Adipocyte (in vitro differentiated cells): ENCODE measurements at regions not wholly inside any gene's neighbourhood (a gene's known extent, or its start where the extent isn't known, plus 50 kb on each side); places are given as distances from the start of the nearest gene placed in this dataset.

Experiments used
- DNase-seq: peaks from one replicate; pipeline ENCODE4 v3.0.0-alpha.2; 2015; ENCODE audit warnings: low read depth
- H3K27me3 ChIP-seq: replicated peaks from 2 replicates; pipeline ENCODE4 v1.7.0; 2013; ENCODE audit warnings: mild to moderate bottlenecking, low read length, moderate library complexity; ENCODE audit not compliant: control insufficient read depth, insufficient read depth
- H3K36me3 ChIP-seq: 2 replicates; pipeline ENCODE4 v1.7.0; 2013; ENCODE audit warnings: low read length, mild to moderate bottlenecking, moderate library complexity; ENCODE audit not compliant: control insufficient read depth, insufficient read depth, severe bottlenecking
- H3K4me1 ChIP-seq: 2 replicates; pipeline ENCODE4 v1.7.0; 2013; ENCODE audit warnings: mild to moderate bottlenecking, low read length, moderate library complexity; ENCODE audit not compliant: control insufficient read depth, insufficient read depth
- H3K4me3 ChIP-seq: 2 replicates; pipeline ENCODE4 v1.7.0; 2013; ENCODE audit warnings: mild to moderate bottlenecking, low read length, moderate library complexity
- H3K9ac ChIP-seq: 2 replicates; pipeline ENCODE4 v1.7.0; 2013; ENCODE audit warnings: mild to moderate bottlenecking, low read length, moderate library complexity
- H3K9me3 ChIP-seq: 2 replicates; pipeline ENCODE4 v1.7.0; 2013; ENCODE audit warnings: mild to moderate bottlenecking, low read length, moderate library complexity; ENCODE audit not compliant: control insufficient read depth

DNA sequence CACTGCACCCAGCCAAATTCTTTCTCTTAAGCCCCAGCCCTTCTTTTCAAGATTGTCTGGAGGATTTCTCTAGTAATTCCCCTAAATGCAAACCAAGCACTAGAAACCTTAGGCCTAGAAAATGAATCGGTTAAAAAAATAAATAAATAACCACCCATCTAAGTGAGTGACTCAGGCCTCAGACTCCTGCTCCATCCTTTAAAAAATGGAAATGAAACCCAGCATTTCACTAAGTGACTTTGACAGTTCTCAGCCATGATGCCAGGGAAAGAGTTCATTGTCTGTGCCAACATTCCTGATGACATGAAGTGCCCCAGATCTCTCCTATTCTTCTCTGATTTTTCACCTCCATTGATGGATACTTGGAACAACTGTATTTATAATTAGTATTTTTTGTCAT, 415.2 kb upstream of the DAB1 start:
- H3K36me3 ChIP-seq = no peaks in the 10 kb centered on the region
- peaks cover 6% of the 10 kb centered on the region for H3K9me3 ChIP-seq
- H3K9ac ChIP-seq = no peak overlapping the region
- peak; percentile 82 for DNase-seq
- H3K4me1 ChIP-seq = peaks cover 8% of the 10 kb centered on the region
- H3K27me3 ChIP-seq = no peaks in the 10 kb centered on the region
- no peak overlapping the region for H3K4me3 ChIP-seq

DNA sequence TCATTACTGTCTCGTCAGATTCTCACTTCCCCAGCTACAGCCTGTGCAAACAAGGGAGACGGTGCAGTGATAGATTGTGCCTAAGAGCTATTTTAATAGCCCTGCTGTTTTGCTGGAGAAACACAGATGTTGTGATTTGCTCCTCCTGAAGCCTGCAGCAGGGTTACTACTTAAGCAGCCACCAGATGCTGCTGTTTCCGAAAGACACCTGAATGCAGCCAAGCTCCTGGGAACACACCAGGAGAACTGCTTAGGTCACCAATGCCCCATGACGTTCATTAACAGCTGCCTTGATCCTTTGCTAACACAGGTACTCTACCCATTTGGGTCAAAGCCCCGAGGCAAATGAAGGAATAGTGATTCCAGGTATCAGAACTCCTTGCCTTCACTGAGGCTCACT, 411.8 kb upstream of the DAB1 start:
- H3K36me3 ChIP-seq = no peaks in the 10 kb centered on the region
- no peaks in the 10 kb centered on the region for H3K9me3 ChIP-seq
- DNase-seq = no peak

DNA sequence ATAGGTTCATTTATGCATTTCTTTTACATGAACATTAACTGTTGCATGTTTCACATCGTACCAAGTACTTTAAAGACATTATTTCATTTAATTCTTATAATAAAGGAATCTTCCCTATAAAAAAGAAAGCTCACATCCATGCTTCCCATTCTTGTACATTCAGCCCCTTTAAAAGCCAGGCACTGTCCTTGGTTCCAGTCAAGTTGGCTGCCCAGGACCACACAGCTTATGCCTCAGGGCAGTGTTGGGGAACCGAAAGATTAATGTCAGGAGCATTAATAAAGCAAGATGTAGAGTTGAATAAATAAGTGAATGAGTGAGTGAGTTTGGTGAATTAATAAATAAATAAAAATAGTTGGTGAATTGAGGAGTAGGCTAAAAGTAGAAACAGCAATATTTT, 409.4 kb upstream of the DAB1 start:
- no peaks in the 10 kb centered on the region for H3K27me3 ChIP-seq
- no peak for DNase-seq
- H3K36me3 ChIP-seq = no peaks in the 10 kb centered on the region
- H3K4me3 ChIP-seq = no peak overlapping the region
- H3K9ac ChIP-seq = no peak overlapping the region
- no peaks in the 10 kb centered on the region for H3K9me3 ChIP-seq
- H3K4me1 ChIP-seq = no peaks in the 10 kb centered on the region

More for the DNA sequence above, 411.8 kb upstream of the DAB1 start:
- no peak overlapping the region for H3K4me3 ChIP-seq
- H3K9ac ChIP-seq = no peak overlapping the region
- H3K4me1 ChIP-seq = no peaks in the 10 kb centered on the region
- H3K27me3 ChIP-seq = no peaks in the 10 kb centered on the region

DNA sequence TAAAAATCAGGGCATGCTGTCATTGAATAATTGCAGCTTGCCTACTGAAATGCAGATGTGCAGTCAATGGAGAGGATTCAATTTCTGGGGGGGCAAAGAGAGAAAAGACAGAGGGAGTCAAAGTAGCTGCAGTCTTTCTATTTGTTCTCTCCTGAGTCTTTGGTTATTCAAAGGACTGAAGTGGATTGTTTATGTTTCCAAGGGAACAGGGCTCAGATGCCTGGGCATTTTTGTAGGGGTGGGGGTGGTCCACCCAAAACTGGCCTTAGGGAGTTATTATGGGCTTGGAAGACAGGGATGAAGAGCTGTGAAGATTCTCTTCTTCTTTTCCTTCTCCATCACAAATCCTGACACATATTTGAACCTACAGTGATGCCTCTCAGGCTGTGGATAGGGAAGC, 408.8 kb upstream of the DAB1 start:
- H3K27me3 ChIP-seq = no peaks in the 10 kb centered on the region
- H3K4me3 ChIP-seq = no peak overlapping the region
- no peak for DNase-seq
- H3K9me3 ChIP-seq = no peaks in the 10 kb centered on the region
- H3K9ac ChIP-seq = no peak overlapping the region
- no peaks in the 10 kb centered on the region for H3K4me1 ChIP-seq
- no peaks in the 10 kb centered on the region for H3K36me3 ChIP-seq

DNA sequence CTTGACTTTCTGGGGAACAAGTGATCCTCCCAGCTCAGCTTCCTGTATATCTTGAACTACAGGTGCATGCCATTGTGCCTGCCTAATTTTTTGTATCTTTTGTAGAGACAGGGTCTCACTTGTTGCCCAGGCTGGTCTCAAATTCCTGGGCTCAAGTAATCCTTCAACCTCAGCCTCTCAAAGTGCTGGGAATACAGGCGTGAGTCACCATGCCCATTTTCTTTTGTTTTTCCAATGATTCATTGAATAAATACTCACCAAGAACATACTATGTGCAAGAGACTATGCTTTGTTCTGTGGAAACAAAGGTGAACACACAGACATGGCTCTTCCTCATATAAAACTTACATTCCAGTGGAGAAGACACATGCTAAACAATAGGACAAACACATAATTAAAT, 407.8 kb upstream of the DAB1 start:
- no peaks in the 10 kb centered on the region for H3K4me1 ChIP-seq
- no peaks in the 10 kb centered on the region for H3K9me3 ChIP-seq
- H3K4me3 ChIP-seq = no peak overlapping the region
- no peaks in the 10 kb centered on the region for H3K36me3 ChIP-seq
- DNase-seq = peak; percentile 24
- H3K27me3 ChIP-seq = no peaks in the 10 kb centered on the region
- H3K9ac ChIP-seq = no peak overlapping the region

DNA sequence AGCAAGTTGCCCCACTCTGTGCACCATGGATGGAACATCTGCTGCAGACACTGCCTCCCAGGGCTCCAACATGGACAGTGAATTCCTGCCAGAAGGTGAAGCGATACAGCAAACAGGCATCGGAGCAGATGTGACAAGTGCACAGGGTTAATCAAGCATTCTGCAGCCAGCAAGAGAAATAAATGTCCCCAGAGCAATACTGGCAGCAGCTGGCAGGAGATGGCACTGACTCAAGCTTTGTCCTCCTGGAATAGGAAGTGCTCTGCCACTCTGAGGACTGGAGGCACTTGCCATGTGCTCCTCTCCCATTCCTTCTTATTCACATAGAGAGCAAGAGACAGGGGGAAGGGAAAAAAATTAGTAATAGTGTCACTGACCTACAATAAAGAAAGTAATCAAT, 402.7 kb upstream of the DAB1 start:
- Histone ChIP-seq H3K4me3 (no peak overlapping the region), H3K36me3 (no peaks in the 10 kb centered on the region), H3K9ac (no peak overlapping the region), H3K4me1 (no peaks in the 10 kb centered on the region), H3K9me3 (no peaks in the 10 kb centered on the region), H3K27me3 (peaks cover 5% of the 10 kb centered on the region)
- DNase-seq = no peak

DNA sequence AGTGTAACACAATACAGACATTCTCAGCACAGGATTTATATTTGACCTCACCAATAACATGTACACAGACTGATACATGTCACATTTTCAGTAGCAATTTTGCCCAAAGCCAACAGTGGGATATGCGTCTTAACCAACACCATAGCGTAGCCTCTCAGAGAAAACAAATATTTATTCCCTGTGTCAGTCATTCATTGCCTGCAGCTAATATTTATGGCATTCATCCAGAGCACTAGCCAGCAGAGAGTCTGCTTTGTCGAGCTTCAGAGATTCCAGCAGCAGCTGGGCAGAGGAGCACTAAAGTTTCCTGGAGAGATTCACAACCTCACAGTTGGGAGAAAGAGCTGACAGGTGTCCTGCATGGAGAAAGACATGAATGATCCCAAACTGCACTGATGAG, 400.7 kb upstream of the DAB1 start:
- no peak overlapping the region for H3K4me3 ChIP-seq
- DNase-seq = peak; percentile 67

DNA sequence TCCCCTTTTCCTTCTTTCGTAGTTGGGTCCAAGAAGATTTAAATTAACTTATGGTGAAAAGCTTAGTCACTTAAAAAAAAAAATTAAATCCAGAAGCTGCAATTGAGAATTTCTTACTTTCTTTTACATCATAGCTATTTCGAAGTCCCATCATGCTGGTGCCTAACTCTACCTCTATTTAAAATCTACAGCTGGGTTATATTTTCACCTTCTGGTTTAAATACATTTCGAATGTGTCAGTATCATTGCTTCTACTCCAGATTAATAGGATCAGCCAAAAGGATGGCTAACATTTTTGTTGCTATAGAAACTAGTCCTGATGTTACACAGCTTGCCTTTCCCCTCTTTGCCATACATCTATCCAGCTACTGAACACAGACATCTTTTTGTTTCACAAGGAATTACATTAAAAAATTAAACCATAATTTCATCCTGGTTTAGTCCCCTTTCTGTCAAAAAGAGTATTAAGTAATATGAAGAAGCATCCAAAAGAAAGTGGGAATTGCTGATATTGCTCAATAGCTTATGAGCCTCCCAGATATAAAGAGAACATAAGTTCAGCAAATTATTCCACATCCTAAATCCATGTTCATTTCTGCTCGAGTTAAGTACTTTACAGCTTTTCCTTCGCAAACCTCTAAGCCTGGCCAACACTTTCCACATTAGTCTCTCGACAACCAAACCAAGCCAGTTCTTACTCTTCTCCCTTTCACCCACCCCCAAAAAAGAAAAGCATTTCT, 396.7 kb upstream of the DAB1 start:
- Histone ChIP-seq H3K9me3 (no peaks in the 10 kb centered on the region), H3K4me3 (no peak overlapping the region), H3K4me1 (no peaks in the 10 kb centered on the region), H3K36me3 (no peaks in the 10 kb centered on the region), H3K27me3 (peaks cover 5% of the 10 kb centered on the region), H3K9ac (no peak overlapping the region)
- DNase-seq = no peak

More for the DNA sequence above, 400.7 kb upstream of the DAB1 start:
- no peaks in the 10 kb centered on the region for H3K36me3 ChIP-seq
- no peak overlapping the region for H3K9ac ChIP-seq
- H3K27me3 ChIP-seq = peaks cover 5% of the 10 kb centered on the region
- H3K9me3 ChIP-seq = no peaks in the 10 kb centered on the region
- H3K4me1 ChIP-seq = no peaks in the 10 kb centered on the region

DNA sequence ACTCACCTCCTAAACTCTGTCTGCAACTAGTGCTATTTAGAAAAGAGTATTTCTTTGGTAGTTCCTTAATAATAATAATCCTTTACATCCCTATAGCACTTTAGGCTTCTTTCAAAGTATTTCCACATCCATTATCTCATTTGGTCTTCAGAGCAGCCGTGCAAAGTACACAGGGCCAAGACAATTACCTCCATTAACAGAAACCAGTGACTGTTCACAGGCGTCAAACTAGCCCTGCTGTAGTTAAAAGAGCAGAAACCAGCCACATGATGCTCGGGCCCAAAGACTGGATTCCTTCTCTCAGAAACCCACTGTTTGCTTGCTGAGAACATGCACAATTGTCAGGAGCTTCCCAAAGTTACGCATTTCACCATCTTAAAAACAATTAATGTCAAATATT, 396.0 kb upstream of the DAB1 start:
- no peak for DNase-seq
- no peak overlapping the region for H3K4me3 ChIP-seq
- H3K9ac ChIP-seq = no peak overlapping the region
- no peaks in the 10 kb centered on the region for H3K4me1 ChIP-seq
- H3K27me3 ChIP-seq = peaks cover 1% of the 10 kb centered on the region
- no peaks in the 10 kb centered on the region for H3K36me3 ChIP-seq
- no peaks in the 10 kb centered on the region for H3K9me3 ChIP-seq

DNA sequence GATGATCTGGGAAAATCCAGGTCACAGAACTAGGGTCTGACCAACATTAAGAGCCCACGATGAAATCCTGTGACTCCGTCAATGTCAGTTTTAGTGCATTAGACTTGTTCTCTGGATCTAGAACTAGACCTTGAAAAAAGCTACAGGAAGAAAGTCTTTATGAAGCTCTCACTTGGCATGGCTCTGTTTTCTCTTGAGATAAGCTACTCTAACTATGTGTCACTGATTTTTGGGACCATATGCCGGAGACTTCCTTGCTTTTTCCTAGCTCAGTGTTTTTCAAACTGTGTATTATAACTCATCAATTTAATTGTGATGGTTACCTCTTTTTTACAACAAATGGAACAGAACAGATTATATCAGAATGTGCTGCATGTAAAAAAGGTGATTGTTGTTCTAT, 379.7 kb upstream of the DAB1 start:
- Histone ChIP-seq H3K4me3 (no peak overlapping the region), H3K9me3 (no peaks in the 10 kb centered on the region), H3K9ac (no peak overlapping the region), H3K4me1 (no peaks in the 10 kb centered on the region), H3K36me3 (no peaks in the 10 kb centered on the region), H3K27me3 (no peaks in the 10 kb centered on the region)
- no peak for DNase-seq

DNA sequence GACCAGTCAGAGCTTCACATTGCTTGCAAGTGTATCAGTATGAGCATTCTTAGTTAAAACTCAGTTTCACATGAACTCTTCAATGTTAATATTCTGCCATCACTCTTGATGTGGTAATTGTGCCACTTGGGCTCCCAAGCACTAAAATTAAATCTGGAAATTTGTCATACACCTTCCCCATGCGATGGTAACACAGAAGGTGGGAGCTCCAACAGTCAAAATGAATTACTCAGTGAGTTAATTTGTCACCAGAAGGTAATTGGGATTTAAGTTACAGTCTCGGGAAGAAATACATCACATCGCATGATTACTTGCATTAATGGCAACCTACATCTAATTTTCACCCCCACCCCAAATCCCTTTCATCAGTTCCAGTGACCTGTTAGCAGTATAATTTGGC, 376.5 kb upstream of the DAB1 start:
- Histone ChIP-seq H3K36me3 (no peaks in the 10 kb centered on the region), H3K9ac (no peak overlapping the region), H3K27me3 (no peaks in the 10 kb centered on the region), H3K4me3 (no peak overlapping the region), H3K4me1 (no peaks in the 10 kb centered on the region), H3K9me3 (no peaks in the 10 kb centered on the region)
- DNase-seq = no peak

DNA sequence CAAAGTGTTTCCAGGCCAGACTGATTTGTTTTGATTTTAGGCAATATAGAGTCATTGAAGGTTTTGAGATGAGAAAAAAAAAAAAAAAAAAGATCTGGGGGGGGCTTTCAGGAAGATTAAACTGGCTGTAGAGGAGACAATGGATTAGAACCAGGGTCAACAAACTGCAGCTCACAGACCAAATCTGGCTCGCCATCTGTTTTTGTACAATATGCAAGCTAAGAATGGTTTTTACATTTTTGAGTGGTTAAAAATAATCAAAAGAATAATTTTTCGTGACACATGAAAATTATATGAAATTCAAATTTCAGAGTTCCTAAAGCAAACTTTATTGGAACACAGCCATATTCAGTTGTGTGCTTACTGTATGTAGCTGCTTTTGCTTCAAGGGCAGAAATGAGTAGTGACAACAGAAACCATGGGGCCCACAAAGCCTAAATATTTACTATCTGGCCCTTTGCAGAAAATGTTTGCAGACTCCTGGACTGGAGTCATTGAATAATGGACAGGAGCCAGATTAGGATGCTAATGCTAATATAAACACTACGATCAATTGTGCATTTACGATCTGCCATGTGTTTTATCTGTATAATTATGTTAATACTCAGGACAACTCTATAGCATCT, 375.7 kb upstream of the DAB1 start:
- H3K4me3 ChIP-seq = no peak overlapping the region
- H3K9ac ChIP-seq = no peak overlapping the region
- H3K36me3 ChIP-seq = no peaks in the 10 kb centered on the region
- H3K4me1 ChIP-seq = no peaks in the 10 kb centered on the region
- DNase-seq = no peak
- no peaks in the 10 kb centered on the region for H3K27me3 ChIP-seq
- H3K9me3 ChIP-seq = no peaks in the 10 kb centered on the region
